DMS79 (cell line): ENCODE measurements at regions not wholly inside any gene's neighbourhood (a gene's known extent, or its start where the extent isn't known, plus 50 kb on each side); places are given as distances from the start of the nearest gene placed in this dataset.

Source experiments
- DNase-seq: peaks from one replicate; lab custom pipeline; 2025; lab: John Stamatoyannopoulos, UW

- DNase-seq = no peak
These were observed 208.7 kb upstream of the PREP start for GRCh38 chr6:105611606-105612005.

- DNase-seq = no peak
These were observed 206.6 kb upstream of the PREP start for GRCh38 chr6:105609375-105609991.

GRCh38 chr6:105608711-105609374, 206.0 kb upstream of the PREP start:
- no peak for DNase-seq

DNA sequence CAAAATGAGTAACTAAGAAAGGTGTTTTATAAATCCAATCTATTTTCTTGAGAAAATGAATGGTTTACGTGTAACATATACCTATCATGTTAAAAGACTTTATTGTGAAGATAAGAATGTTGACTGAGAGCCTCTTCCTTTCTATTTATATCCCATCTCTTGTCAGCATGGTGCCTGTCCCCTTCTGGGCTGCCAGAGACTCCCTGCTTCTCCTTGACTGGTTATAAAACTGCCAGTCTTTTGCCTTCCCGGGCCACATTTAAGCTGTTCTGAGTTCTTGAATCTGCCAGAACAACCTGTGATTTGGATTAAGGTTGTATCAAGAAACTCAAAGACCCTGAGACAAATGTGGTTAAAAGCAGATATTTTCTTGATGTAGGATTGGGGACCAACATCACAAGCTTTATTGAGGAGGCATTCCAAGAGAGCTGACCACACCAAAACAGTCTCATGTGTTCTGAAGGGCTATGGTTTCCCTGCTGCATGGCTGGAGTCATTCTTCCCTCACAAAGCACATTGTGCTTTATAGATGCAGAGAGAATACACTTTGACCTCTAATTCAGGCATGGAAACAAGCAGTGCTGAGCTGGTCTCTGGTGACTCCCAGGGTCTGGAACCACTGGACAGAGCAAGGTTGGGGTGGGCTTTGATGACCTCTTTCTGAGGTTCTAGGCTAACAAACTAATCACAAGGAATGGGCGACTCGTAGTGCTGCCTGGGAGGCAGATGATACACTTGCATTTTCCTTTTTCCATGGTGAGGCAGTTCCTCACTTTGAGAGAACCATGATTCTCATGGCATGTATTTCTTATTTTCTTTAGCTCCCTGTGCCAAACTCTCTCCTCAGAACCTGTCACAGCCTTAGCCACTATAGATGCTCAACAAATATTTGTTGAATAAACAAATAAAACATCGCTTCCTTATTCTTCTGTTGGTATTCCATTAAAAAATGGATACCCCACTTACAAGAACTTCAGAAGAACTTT, 205.0 kb upstream of the PREP start:
- no peak for DNase-seq

DNA sequence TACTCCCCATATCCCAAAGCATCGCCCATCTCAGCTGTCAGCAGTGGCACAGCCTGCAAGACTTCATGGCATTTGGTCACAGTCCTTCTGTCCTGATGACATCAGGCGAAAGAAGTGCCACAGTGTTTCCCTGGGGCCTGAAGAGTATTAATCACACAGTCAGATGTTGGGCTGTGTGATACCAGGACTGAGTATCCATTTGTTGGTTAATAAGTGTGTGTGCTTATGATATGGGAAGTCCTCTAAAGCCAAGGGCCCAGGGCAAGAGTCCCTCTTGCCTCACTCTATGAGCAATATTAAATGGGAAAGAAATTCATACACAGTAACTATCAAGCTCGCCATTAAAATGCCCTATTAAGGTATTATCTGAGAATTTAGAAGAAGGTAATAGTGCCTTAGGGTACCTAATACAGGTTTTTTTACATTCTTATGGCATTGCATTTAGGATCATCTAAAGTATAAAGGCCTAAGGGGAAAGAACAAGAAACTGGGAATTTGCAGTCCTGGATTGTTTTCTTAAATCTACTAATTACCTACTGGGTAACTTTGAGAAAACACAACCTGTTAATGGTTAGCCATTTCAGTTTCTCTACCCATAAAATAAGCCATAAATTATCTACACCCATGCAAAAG, 204.1 kb upstream of the PREP start:
- DNase-seq = no peak

- no peak for DNase-seq
These were observed 201.7 kb upstream of the PREP start for GRCh38 chr6:105604587-105604884.

DNA sequence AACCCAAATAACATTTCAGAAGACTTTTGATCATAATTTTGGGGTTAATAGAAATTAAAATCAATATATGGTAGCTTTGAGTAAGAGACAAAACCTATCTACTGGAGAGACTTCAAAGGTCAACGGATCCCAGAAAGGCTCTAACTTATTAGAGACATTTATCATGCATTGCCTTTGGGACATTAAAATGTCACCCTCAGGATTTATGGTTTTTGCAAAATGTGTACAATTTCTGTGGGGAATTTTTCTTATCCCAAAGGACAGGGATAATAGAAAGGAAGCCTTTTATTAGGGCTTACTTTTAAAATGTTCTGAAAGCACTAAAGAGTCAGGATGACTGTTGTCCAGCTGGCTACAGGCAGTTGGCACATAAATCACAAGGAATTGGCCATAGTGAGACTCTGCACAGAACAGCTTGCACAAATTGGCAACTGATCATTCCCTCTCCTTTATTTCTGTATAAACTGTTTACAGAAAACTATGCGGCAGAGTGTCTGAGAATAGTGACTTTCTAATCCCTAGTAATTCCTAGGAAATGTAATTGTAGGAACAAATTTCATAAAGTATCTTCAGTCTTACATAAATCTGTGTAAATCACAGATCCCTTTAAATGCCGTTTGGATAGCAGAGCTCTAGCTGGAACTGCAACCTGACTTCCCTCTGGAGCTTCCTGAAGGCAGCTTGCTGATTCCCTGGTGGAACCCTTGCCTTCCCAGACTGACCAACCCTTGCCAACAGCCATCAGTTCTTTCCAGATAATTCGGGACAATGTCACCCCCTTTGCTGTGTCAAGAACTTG, 201.1 kb upstream of the PREP start:
- DNase-seq = no peak

GRCh38 chr6:105601541-105602236, 198.8 kb upstream of the PREP start:
- DNase-seq = no peak

DNA sequence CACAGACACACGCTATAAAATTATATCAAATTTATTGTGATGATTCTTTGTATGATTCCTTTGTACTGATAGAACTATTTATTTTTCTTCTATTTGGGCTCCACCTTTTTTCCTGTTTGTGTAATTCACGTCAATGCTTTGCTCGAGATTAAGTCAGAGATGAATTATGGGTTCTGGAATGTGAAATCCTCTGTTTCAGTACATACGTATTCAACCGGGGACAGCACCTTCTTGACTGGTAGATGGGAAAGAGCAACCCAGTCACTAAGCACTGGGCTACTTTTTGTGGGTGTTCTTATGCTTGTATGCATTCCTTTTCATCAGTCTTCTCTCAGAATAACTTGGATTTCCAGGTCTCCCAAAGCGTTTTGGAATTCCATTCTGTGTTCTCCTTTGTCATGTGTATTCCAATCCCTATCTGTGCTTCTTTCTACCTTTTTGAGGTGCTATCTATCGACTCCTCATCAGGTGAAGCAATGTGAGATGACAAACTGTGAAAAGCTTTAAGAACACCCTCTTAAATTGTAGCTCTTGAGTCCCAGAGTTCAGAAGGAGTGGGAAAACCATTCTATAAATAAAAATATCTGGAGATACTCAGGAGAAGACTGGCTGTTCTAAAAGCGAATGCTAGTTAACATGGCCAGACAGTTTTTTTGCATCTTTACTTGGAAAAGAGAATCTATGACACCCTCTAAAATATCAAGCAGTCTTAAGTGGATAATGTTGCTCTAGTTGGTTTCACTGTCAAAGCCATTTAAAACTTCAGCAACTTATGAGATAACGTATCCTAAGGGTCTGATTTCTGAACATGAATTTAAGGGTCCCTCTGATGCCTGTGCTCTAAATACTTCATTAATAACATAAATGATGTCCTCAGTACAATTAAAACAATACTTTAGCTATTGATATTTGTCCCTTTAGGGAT, 197.7 kb upstream of the PREP start:
- DNase-seq = no peak

DNA sequence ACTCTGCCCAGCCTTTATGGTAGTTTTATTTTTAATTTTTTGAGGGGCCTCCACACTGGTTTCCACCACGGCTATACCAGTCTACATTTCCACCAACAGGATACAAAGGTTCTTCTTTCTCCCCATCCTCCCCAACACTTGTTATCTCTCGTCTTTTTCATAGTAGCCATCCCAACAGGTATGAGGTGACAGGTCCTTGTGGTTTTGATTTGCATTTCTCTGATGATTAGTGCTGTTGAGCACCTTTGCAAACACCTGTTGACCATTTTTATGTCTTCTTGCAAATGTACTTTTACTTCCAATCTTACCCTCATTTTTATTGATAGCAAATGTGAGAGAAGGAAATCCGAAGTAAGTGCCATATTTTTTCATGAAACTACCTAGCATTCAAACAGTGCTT, 195.4 kb upstream of the PREP start:
- DNase-seq = no peak

DNA sequence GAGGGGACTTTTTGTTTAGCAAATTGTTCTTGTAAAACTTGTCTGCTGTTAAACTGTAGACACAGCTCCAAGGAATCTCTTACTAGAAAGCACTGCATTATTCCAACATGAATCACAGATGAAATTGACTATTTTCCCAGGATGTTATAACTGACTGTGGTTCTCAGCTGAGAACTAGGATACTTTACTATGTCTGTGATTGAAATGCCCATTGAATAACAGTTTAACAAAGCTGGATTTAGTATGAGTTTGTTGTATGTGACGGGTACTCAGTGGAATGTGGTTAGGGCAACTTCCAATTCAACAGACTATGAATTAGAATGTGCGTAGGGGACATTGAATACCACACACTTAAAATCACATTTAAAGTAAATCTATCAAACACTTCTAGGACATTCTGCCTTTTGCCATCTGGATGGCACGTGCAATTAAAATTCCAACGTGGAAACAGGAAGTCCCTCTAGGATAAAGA, 193.4 kb upstream of the PREP start:
- no peak for DNase-seq

DNA sequence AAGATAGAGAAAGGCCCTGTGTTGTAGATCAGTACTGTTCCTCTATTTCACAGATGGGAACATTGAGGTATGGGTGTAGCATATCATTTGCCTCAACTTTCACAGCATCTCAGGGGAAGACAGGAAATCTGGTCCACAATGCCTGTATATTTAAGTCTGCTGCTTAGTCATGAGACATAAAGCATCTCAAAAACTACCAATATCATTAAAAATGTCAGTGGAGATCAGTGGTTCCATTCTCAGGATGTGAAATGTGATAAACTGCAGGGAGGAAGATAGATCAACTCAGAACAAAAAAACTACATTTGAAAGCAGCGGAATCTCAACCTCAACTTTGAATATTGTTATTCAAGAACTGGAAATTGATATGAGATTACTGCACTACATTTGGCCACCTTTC, 192.9 kb upstream of the PREP start:
- no peak for DNase-seq

GRCh38 chr6:105594821-105595220, 191.9 kb upstream of the PREP start:
- no peak for DNase-seq

DNA sequence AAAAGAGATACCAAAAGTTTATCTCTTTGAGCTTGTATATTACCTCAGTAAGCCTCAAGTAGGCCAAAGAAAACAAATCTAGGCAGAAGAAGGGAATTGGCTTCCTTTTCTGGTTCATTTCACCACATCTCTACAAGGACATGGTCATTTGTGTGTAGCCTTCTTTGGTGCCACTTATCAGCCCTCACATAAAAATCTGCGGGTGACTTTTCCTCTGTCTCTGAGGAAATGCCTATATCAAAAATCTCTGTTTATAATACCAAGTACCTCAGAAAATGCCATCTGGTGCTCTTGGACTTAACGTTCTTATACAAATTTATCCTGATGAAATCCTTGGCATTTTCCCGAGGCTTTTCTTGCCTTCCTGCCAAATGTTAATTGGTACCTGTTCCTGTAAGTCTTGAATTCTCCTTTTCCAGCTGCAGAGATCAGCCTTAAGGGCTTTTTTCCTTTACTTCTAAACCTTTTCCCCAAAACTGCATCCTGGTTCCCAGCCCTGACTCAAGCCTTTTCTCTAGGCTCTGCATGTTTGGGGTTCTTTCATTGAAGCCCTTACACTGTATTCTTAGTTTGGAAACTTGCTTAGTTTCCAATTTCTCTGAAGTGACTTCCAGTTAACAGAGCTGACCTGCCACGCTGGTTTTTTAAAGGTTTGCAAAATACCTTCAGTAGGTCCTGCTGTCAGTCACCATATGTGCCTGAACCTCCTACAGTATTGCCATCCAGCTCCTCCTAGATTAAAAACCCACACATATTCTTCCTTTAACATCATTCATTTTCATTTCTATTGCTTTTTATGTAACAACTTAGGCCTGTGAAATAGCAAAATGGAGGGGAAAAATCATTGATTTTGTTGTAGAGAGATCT, 191.2 kb upstream of the PREP start:
- no peak for DNase-seq

DNA sequence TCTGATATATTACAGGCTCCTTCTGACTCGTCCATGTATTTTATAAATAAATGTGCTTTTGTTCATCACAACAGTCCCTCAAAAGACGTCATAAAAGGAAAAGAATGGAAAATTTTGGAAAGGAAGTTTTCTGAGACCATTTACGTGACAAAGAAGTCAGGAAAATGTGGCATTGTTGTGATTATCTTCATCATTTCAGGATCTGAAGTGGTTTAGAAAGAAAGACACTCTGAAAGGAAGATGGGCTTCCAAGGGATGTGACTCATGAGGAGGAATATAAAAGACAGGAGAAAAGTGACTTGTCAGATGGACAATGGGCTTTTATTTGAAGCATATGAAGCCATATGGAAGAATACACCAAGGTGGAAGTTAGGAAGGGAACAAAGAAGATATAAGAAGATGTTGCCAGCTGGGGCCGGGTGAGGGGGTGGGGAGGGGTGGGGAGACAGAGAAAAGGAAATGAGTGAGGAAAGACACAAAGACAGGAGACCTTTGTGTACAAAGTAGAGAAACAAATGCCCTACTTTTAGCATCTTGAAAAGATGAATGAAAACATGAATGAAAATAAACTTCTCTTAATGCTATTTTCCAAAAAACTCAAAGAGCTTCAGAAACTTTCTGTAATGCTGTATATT, 190.3 kb upstream of the PREP start:
- DNase-seq = no peak

DNA sequence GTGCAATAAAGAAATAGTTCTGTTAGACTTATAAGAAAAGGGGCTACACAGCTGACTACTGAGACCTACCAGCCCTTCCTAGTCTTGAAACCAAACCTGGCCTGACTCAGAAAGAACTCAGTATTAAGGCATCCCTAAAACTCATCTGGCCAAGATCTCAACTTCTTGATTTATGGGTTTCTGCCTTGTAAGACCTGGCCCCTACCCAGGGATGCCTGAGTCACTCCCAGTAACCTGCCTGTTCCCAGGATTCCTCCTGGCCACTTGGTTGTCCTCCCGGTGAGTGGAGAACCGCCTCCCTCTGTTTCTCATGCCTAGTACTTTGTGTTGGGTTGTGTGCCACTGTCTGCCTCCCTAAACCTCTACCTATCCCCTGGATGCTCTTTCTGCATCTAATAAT, 189.4 kb upstream of the PREP start:
- no peak for DNase-seq

GRCh38 chr6:105591053-105591452, 188.2 kb upstream of the PREP start:
- no peak for DNase-seq

DNA sequence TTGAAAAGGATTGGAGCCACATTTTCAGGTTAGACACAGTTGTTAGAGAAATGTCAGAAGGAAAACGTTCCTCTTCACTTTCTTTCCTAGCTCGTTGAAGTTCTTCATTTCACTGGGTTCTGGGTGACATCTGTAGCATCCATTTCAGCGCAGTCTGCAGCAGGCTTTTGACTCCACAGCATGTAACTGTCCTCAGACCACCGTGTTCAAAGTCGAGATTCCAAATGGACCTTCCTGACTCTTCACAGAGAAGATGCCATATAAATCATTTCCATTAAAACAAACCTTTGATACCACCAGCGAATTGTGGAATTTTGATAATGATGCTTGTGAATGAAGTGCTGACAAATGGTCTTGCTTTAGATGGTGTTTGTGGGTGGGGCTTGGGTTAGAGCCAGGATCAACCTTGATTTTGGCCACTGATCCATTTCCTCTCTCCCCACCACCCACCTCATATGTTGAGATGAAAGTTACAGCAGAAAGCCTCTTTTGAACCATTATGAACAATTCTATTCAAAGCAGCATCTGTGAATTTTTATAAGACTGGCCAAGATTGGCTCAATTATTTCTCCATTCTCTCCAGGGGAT, 185.3 kb upstream of the PREP start:
- DNase-seq = no peak
